Right lobe of liver (tissue), 4 donors: ENCODE measurements at regions not wholly inside any gene's neighbourhood (a gene's known extent, or its start where the extent isn't known, plus 50 kb on each side); places are given as distances from the start of the nearest gene placed in this dataset.
"Not testable (repeated sequence)": the region's sequence is repeated elsewhere in the genome, so short reads cannot be mapped to it uniquely, and the experiment has no call there.

Experiments
- CTCF ChIP-seq, 4 donors: fragments of 200-600 bp in 3 of 4; fragments of 450-650 bp in 1 of 4; IDR thresholded peaks; one replicate each; pipeline versions ENCODE4 v1.5.1 to v1.8.0; 2016 to 2022; ENCODE audit warnings: antibody characterized with exemption in 4 of 4, mild to moderate bottlenecking in 2 of 4
- POLR2A ChIP-seq: fragments of 450-650 bp; IDR thresholded peaks from one replicate; pipeline ENCODE4 v1.6.1; 2017; ENCODE audit warnings: antibody characterized with exemption, mild to moderate bottlenecking
- donor health status: DM: no; HTN: no; CAD: no.
- donor health status: DM: no; HTN: no; CAD: no.
- donor health status: DM: no; HTN: yes; CAD: no.

DNA sequence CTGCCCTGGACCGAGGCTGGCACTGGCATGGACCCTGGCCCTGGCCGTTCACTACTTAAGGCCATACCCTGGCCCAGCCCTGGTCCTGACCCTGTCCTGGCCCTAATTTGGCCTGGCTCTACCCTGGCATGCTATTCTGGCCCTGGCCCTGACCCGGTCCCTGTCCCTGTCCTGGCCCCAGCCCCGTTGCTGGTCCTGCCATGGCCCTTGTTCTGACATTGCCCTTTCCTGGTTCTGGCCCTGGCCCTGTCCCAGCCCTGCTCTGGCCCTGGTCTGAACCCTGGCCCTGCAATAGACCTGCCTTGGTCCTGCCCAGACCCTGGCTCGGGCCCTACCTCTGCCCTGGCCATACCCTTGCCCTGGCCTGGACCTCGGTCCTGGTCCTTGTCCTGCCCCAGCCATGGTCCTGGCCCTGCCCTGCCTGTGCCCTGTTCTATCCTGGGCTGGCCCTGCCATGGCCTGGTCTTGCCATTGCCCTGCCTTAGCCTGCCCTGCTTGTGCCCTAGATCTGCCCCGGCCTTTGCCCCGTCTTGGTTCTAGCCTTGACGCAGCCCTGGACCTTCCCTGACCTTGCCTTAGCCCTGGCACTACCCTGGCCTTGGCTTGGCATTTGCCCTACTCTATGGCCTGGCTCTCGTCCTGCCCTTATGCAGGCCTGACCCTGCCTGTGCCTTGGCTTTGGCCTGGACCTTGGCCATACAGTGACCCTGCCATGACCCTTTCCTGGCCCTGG is 237.2 kb downstream of the GOLGA6L6 start:
- TF ChIP-seq POLR2A; CTCF (IDR thresholded peaks at IDR 0.05): not testable (repeated sequence)
